A673 (cell line): ENCODE measurements at regions not wholly inside any gene's neighbourhood (a gene's known extent, or its start where the extent isn't known, plus 50 kb on each side); places are given as distances from the start of the nearest gene placed in this dataset.

ENCODE experiments used
- BruUV-seq: library from RNA; stranded (reverse); fragments of 400-500 nt; replicated peaks from 2 replicates; lab custom pipeline; 2021; lab: Mats Ljungman, UMichigan
- CTCF ChIA-PET: fragments of 300-600 bp; sonication (Branson Sonifier 250); formaldehyde crosslinking; loops from one replicate; lab custom pipeline; 2022; ENCODE audit warnings: antibody characterized with exemption; lab: Charles Lee
- POLR2A ChIA-PET: fragments of 300-600 bp; sonication (Branson Sonifier 250); formaldehyde crosslinking; loops from one replicate; lab custom pipeline; 2022; ENCODE audit warnings: antibody characterized with exemption; ENCODE audit not compliant: low non-redundant PET; lab: Charles Lee
- DNase-seq: peaks from one replicate; pipeline ENCODE4 v3.0.0-alpha.2; 2015; ENCODE audit warnings: low spot score
- H3K27ac ChIP-seq: fragments of 200-600 bp; sonication (generic); 2 replicates; pipeline ENCODE4 v1.5.1; 2016; ENCODE audit warnings: mixed run types, low read depth, mild to moderate bottlenecking, mixed read lengths, antibody characterized with exemption, low read length; ENCODE audit not compliant: poor library complexity, severe bottlenecking
- H3K27me3 ChIP-seq: fragments of 200-600 bp; sonication (generic); replicated peaks from 2 replicates; pipeline ENCODE4 v1.6.1; 2017; ENCODE audit warnings: mixed run types, low read depth, mild to moderate bottlenecking, mixed read lengths, antibody characterized with exemption, low read length; ENCODE audit not compliant: insufficient read depth, poor library complexity
- H3K36me3 ChIP-seq: fragments of 200-600 bp; sonication (generic); 2 replicates; pipeline ENCODE4 v1.6.1; 2016; ENCODE audit warnings: mixed run types, mild to moderate bottlenecking, mixed read lengths, antibody characterized with exemption, low read length; ENCODE audit not compliant: insufficient read depth, poor library complexity, severe bottlenecking
- H3K4me1 ChIP-seq: fragments of 200-600 bp; sonication (generic); 2 replicates; pipeline ENCODE4 v1.6.1; 2017; ENCODE audit warnings: mixed run types, mild to moderate bottlenecking, mixed read lengths, antibody characterized with exemption, low read length; ENCODE audit not compliant: insufficient read depth, poor library complexity, severe bottlenecking
- H3K4me3 ChIP-seq: fragments of 200-600 bp; sonication (generic); 2 replicates; pipeline ENCODE4 v1.5.1; 2016; ENCODE audit warnings: low read depth, mixed run types, mild to moderate bottlenecking, mixed read lengths, low read length; ENCODE audit not compliant: poor library complexity, severe bottlenecking
- H3K9me3 ChIP-seq: fragments of 200-600 bp; sonication (generic); 2 replicates; pipeline ENCODE4 v1.6.1; 2016; ENCODE audit warnings: mixed run types, low read depth, mild to moderate bottlenecking, mixed read lengths, antibody characterized with exemption, low read length; ENCODE audit not compliant: poor library complexity, severe bottlenecking
- CTCF ChIP-seq: fragments of 300-800, 200-600 bp; sonication (generic); conservative IDR thresholded peaks from 2 replicates; pipeline ENCODE4 v1.5.1; 2017; ENCODE audit warnings: low read depth, mild to moderate bottlenecking, antibody characterized with exemption, low read length, moderate library complexity, mixed read lengths
- EZH2 ChIP-seq: fragments of 200-600 bp; sonication (generic); IDR thresholded peaks from 2 replicates; pipeline ENCODE4 v1.6.1; 2017; ENCODE audit warnings: borderline replicate concordance, low read depth, mild to moderate bottlenecking, mixed read lengths, antibody characterized with exemption, low read length; ENCODE audit not compliant: poor library complexity, severe bottlenecking
- intact Hi-C: fragments of 100-400 bp; cut with micrococcal nuclease; formaldehyde crosslinking; loops from one replicate; pipeline ENCODE4 v1.10.0; 2022; ENCODE audit not compliant: unreplicated experiment

- DNase-seq: no peak
- Histone ChIP-seq H3K27me3 (no peaks in the 10 kb centered on the region), H3K36me3 (no peaks in the 10 kb centered on the region), H3K4me1 (peaks cover 5% of the 10 kb centered on the region), H3K4me3 (no peak overlapping the region), H3K27ac (no peak overlapping the region), H3K9me3 (no peaks in the 10 kb centered on the region)
- intact Hi-C loops: no loop called here
- TF ChIP-seq CTCF (no peak), EZH2 (no peak)
- ChIA-PET CTCF (no interaction called here), POLR2A (no interaction called here)
- BruUV-seq: no TSS peak
Observed at GRCh38 chr2:151091583-151091982, 170.1 kb downstream of the RBM43 start.

DNA sequence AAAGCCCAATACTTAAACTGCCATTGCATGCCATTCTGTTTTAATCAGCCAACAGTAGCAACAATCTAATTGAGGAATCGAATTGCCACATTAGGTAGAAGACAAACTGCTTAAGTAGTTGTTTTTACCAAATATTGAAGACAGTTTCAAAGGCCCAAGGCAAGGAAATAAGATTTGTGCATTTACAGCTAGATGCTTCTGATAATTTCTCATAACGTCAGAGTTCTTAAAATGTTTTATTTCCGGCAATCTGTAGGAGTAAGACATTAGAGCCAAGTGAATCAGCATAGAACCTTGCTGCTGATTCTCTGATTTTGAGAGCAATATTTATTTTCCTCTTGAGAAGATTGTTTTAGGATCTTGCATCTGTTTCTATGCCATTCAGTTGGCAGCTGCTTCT lies 174.3 kb downstream of the RBM43 start:
- TF ChIP-seq EZH2 (no peak), CTCF (no peak)
- intact Hi-C loops: no loop called here
- H3K4me1 ChIP-seq: peaks cover 22% of the 10 kb centered on the region
- no peaks in the 10 kb centered on the region for H3K27me3 ChIP-seq
- no TSS peak for BruUV-seq
- POLR2A ChIA-PET: interaction anchor here (0.6 kb wide), 1 partner anchor 1249 kb away, joined by 4 read pairs; no protein-coding TSS in a partner anchor
- CTCF ChIA-PET: no interaction called here
- H3K36me3 ChIP-seq: no peaks in the 10 kb centered on the region
- no peak overlapping the region for H3K4me3 ChIP-seq
- H3K27ac ChIP-seq: no peak overlapping the region
- no peak for DNase-seq
- H3K9me3 ChIP-seq: no peaks in the 10 kb centered on the region

DNA sequence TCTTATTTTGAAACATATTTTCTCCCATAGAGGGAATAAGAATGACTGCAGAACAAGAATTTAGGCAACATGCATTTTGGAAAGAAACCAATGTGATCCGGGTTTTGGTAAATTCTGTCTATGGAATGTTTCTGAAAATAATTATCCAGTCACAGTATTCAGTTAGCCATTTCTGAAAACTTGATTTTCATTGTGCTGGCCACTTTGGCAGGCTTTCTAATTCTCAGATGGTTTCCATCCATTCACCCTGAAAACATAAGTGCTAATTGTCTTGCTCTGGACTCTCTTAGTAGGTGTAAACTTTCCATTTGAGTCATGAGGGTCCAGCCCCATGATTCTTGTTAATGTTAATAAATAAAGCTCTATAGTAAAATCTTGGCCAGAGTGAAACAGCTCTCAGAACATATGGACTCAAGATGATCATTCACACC lies 176.5 kb downstream of the RBM43 start:
- H3K27me3 ChIP-seq: no peaks in the 10 kb centered on the region
- no peak for DNase-seq
- H3K4me3 ChIP-seq: no peak overlapping the region
- no peaks in the 10 kb centered on the region for H3K36me3 ChIP-seq
- H3K9me3 ChIP-seq: no peaks in the 10 kb centered on the region
- peaks cover 19% of the 10 kb centered on the region for H3K4me1 ChIP-seq
- no peak overlapping the region for H3K27ac ChIP-seq
- POLR2A ChIA-PET: no interaction called here
- intact Hi-C loops: no loop called here
- BruUV-seq: no TSS peak
- TF ChIP-seq EZH2 (no peak), CTCF (no peak)
- CTCF ChIA-PET: interaction anchor here (0.5 to 0.6 kb wide), 2 partner anchors 34 to 51 kb away, joined by 6 to 8 read pairs; no protein-coding TSS in a partner anchor
